MM.1S (cell line): ENCODE measurements at regions not wholly inside any gene's neighbourhood (a gene's known extent, or its start where the extent isn't known, plus 50 kb on each side); places are given as distances from the start of the nearest gene placed in this dataset.

ENCODE experiments used
- DNase-seq: peaks from one replicate; pipeline ENCODE4 v3.0.0-alpha.2; 2015
- H2AFZ ChIP-seq: fragments of 300-600 bp; sonication (generic); 2 replicates; pipeline ENCODE4 v1.6.0; 2016; ENCODE audit warnings: antibody characterized with exemption, low read length
- H3F3A ChIP-seq: fragments of 300-600 bp; sonication (generic); 2 replicates; pipeline ENCODE4 v1.6.1; 2016; ENCODE audit warnings: mild to moderate bottlenecking, antibody characterized with exemption, low read length, moderate library complexity, mixed read lengths; ENCODE audit not compliant: insufficient read depth
- H3K27ac ChIP-seq: fragments of 300-600 bp; sonication (generic); 2 replicates; pipeline ENCODE4 v1.5.1; 2016; ENCODE audit warnings: mild to moderate bottlenecking, low read length
- H3K27me3 ChIP-seq: fragments of 300-600 bp; sonication (generic); replicated peaks from 2 replicates; pipeline ENCODE4 v1.6.0; 2016; ENCODE audit warnings: low read length; ENCODE audit not compliant: insufficient read depth
- H3K36me3 ChIP-seq: fragments of 300-600 bp; sonication (generic); replicated peaks from 2 replicates; pipeline ENCODE4 v1.6.1; 2016; ENCODE audit warnings: mild to moderate bottlenecking, low read length, mixed read lengths; ENCODE audit not compliant: insufficient read depth
- H3K4me1 ChIP-seq: fragments of 300-600 bp; sonication (generic); 2 replicates; pipeline ENCODE4 v1.6.1; 2016; ENCODE audit warnings: low read length, mixed read lengths
- H3K4me2 ChIP-seq: fragments of 300-600 bp; sonication (generic); 2 replicates; pipeline ENCODE4 v1.6.0; 2016; ENCODE audit warnings: low read depth, low read length
- H3K4me3 ChIP-seq: fragments of 300-600 bp; sonication (generic); 2 replicates; pipeline ENCODE4 v1.5.1; 2016; ENCODE audit warnings: low read length, mixed read lengths
- H3K79me2 ChIP-seq: fragments of 300-600 bp; sonication (generic); 2 replicates; pipeline ENCODE4 v1.6.1; 2016; ENCODE audit warnings: mixed run types, low read length, mixed read lengths
- H3K9ac ChIP-seq: fragments of 300-600 bp; sonication (generic); 2 replicates; pipeline ENCODE4 v1.6.1; 2016; ENCODE audit warnings: low read length, mixed read lengths
- H3K9me2 ChIP-seq: fragments of 300-600 bp; sonication (generic); replicated peaks from 2 replicates; pipeline ENCODE4 v1.6.1; 2016; ENCODE audit warnings: mild to moderate bottlenecking, low read length, mixed read lengths; ENCODE audit not compliant: insufficient read depth
- H3K9me3 ChIP-seq: fragments of 300-600 bp; sonication (generic); replicated peaks from 2 replicates; pipeline ENCODE4 v1.6.1; 2016; ENCODE audit warnings: mild to moderate bottlenecking, low read length, mixed read lengths; ENCODE audit not compliant: insufficient read depth
- H4K20me1 ChIP-seq: fragments of 300-600 bp; sonication (generic); 2 replicates; pipeline ENCODE4 v1.6.1; 2016; ENCODE audit warnings: mild to moderate bottlenecking, low read length, moderate library complexity, mixed read lengths; ENCODE audit not compliant: insufficient read depth
- EZH2 ChIP-seq: fragments of 300-600 bp; sonication (generic); optimal IDR thresholded peaks from 2 replicates; pipeline ENCODE3; 2017; ENCODE audit warnings: low read depth, mild to moderate bottlenecking, antibody characterized with exemption, low read length, mixed read lengths
- EZH2phosphoT487 ChIP-seq: fragments of 300-600 bp; sonication (generic); IDR thresholded peaks from 2 replicates; pipeline ENCODE4 v1.6.1; 2018; ENCODE audit warnings: antibody characterized with exemption, low read length
- TF ChIP-seq, protein P1 (sequence below): fragments of 300-600 bp; sonication (generic); IDR thresholded peaks from 2 replicates; pipeline ENCODE4 v1.5.1; 2016; ENCODE audit warnings: antibody characterized with exemption, low read length, mixed read lengths

DNA sequence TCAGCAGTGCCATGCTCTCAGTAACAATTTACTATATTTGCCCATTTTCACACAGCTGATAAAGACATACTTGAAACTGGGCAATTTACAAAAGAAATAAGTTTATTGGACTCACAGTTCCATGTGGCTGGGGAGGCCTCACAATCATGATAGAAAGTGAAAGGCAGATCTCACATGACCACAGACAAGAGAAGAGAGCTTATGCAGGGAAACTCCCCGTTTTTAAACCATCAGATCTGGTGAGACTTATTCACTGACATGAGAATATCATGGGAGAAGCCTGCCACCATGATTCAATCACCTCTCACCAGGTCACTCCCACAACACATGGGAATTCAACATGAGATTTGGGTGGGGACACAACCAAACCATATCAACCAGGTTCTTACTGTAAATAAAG lies 112.1 kb upstream of the C1orf87 start:
- Histone ChIP-seq H3K9me3 (no peaks in the 10 kb centered on the region), H3K79me2 (no peaks in the 10 kb centered on the region), H3K4me2 (no peak overlapping the region), H3K27ac (no peak overlapping the region), H3K36me3 (no peaks in the 10 kb centered on the region), H3K9ac (no peak overlapping the region), H4K20me1 (no peaks in the 10 kb centered on the region), H2AFZ (no peak overlapping the region), H3K9me2 (no peaks in the 10 kb centered on the region), H3K4me1 (no peaks in the 10 kb centered on the region), H3F3A (no peaks in the 10 kb centered on the region), H3K27me3 (no peaks in the 10 kb centered on the region), H3K4me3 (no peak overlapping the region)
- TF ChIP-seq, protein P1, sequence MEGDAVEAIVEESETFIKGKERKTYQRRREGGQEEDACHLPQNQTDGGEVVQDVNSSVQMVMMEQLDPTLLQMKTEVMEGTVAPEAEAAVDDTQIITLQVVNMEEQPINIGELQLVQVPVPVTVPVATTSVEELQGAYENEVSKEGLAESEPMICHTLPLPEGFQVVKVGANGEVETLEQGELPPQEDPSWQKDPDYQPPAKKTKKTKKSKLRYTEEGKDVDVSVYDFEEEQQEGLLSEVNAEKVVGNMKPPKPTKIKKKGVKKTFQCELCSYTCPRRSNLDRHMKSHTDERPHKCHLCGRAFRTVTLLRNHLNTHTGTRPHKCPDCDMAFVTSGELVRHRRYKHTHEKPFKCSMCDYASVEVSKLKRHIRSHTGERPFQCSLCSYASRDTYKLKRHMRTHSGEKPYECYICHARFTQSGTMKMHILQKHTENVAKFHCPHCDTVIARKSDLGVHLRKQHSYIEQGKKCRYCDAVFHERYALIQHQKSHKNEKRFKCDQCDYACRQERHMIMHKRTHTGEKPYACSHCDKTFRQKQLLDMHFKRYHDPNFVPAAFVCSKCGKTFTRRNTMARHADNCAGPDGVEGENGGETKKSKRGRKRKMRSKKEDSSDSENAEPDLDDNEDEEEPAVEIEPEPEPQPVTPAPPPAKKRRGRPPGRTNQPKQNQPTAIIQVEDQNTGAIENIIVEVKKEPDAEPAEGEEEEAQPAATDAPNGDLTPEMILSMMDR = no peak
- no peak for TF ChIP-seq EZH2phosphoT487
- no peak for TF ChIP-seq EZH2
- no peak for DNase-seq

DNA sequence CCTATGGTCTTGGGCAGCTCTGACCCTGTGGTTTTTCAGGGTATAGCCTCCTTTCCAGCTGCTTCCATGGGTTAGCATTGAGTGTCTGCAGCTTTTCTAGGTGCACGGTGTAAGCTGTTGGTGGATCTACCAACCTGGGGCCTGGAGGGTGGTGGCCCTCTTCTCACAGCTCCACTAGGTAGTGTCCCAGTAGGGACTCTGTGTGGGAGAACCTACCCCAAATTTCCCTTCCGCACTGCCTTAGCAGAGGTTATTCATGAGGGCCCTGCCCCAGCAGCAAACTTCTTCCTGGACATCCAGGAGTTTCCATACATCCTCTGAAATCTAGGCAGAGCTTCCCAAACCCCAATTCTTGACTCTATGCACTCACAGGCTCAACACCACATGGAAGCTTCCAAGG lies 111.0 kb upstream of the C1orf87 start:
- no peaks in the 10 kb centered on the region for H3K9me2 ChIP-seq
- H3K4me2 ChIP-seq = no peak overlapping the region
- TF ChIP-seq, protein P1 = no peak
- TF ChIP-seq EZH2phosphoT487 = no peak
- no peak for TF ChIP-seq EZH2
- H4K20me1 ChIP-seq = no peaks in the 10 kb centered on the region
- no peaks in the 10 kb centered on the region for H3K27me3 ChIP-seq
- no peak overlapping the region for H3K27ac ChIP-seq
- no peaks in the 10 kb centered on the region for H3K36me3 ChIP-seq
- no peaks in the 10 kb centered on the region for H3K4me1 ChIP-seq
- DNase-seq = no peak
- H3K79me2 ChIP-seq = no peaks in the 10 kb centered on the region
- H3K9me3 ChIP-seq = no peaks in the 10 kb centered on the region
- H3K9ac ChIP-seq = no peak overlapping the region
- no peaks in the 10 kb centered on the region for H3F3A ChIP-seq
- no peak overlapping the region for H3K4me3 ChIP-seq
- H2AFZ ChIP-seq = no peak overlapping the region

DNA sequence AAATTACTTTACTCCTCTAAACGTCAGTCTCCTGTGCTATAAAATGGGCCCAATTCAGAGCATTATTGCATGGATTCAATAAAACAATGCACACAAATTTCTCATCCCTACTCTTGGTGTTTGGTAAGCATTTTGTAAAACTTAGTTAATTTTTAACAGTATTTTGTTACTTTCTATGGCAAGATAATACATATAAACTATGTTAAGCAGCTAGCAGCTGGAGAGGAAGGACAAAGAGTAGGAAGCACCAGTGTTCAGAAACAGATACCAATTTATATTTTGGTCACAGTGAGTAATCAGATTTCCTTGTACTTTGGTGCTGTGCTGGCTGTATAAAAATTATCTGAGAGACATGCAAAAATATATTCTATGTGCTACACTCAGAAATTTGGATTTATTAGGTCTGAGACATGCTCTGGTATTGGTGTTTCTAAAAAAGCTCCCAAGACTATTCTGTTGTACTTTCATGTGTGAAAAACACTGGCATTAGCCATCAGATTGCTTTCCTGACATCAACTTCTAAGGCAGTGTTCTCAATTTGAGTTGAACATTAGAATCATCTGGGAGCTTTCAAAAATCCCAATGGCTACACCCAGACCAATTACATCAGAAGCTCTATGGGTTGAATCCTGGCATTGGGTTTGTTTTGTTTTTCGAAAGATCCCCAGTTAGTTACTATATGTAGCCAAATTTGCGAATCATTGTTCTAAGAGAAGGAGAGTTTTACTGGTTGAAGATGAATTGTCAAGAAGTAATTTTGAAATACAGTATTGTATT lies 100.3 kb upstream of the C1orf87 start:
- Histone ChIP-seq H3K79me2 (no peaks in the 10 kb centered on the region), H3K27ac (no peak overlapping the region), H3K9me3 (no peaks in the 10 kb centered on the region), H3F3A (no peaks in the 10 kb centered on the region), H3K4me1 (no peaks in the 10 kb centered on the region), H4K20me1 (no peaks in the 10 kb centered on the region), H2AFZ (no peak overlapping the region), H3K36me3 (no peaks in the 10 kb centered on the region), H3K4me3 (no peak overlapping the region), H3K9me2 (no peaks in the 10 kb centered on the region), H3K27me3 (no peaks in the 10 kb centered on the region), H3K9ac (no peak overlapping the region), H3K4me2 (no peak overlapping the region)
- TF ChIP-seq EZH2phosphoT487 = no peak
- no peak for DNase-seq

- Histone ChIP-seq H3K4me3 (no peak overlapping the region), H3K9ac (no peak overlapping the region), H3K27me3 (no peaks in the 10 kb centered on the region), H3K27ac (no peak overlapping the region), H3K4me2 (no peak overlapping the region), H3K36me3 (no peaks in the 10 kb centered on the region), H3K79me2 (no peaks in the 10 kb centered on the region), H3K4me1 (no peaks in the 10 kb centered on the region), H3K9me3 (no peaks in the 10 kb centered on the region), H4K20me1 (no peaks in the 10 kb centered on the region), H3F3A (no peaks in the 10 kb centered on the region), H3K9me2 (no peaks in the 10 kb centered on the region), H2AFZ (no peak overlapping the region)
- no peak for DNase-seq
- TF ChIP-seq, protein P1 = no peak
- no peak for TF ChIP-seq EZH2
- TF ChIP-seq EZH2phosphoT487 = no peak
These were observed 99.4 kb upstream of the C1orf87 start for GRCh38 chr1:60173006-60173405.
